ENCODE measurements at regions not wholly inside any gene's neighbourhood (a gene's known extent, or its start where the extent isn't known, plus 50 kb on each side); places are given as distances from the start of the nearest gene placed in this dataset.

- no peak for TF ChIP-seq POLR2AphosphoS5 (IDR thresholded peaks at IDR 0.05; ENCODE audit: borderline replicate concordance, low read depth, low read length)
- TF ChIP-seq EZH2 (IDR thresholded peaks at IDR 0.05), result no peak
- no peak for TF ChIP-seq FOXP2 (optimal IDR thresholded peaks at IDR 0.05; ENCODE audit: control extremely low read depth, extremely low read length, insufficient read depth)
Measured at GRCh38 chr12:46049665-46050064, 59.3 kb upstream of the SCAF11 start.

All from SK-N-MC (cell line).